ENCODE measurements at regions not wholly inside any gene's neighbourhood (a gene's known extent, or its start where the extent isn't known, plus 50 kb on each side); places are given as distances from the start of the nearest gene placed in this dataset.

- no peak for TF ChIP-seq CTCF (IDR thresholded peaks at IDR 0.05)
- intact Hi-C loops (cut with micrococcal nuclease) = no loop called here
- H3K4me3 ChIP-seq (ENCODE audit: low read length) = no peak overlapping the region
- Mint-ChIP-seq H3K36me3 (no peaks in the 10 kb centered on the region), H3K4me3 (no peak overlapping the region), H3K27ac (no peak overlapping the region), H3K4me1 (no peaks in the 10 kb centered on the region), H3K9me3 (no peaks in the 10 kb centered on the region), H3K27me3 (ENCODE audit: low read depth in 2 of 2) (peaks cover 23 to 63% of the 10 kb centered on the region in 2 donors)
- no peak for ATAC-seq
- no peaks in the 10 kb centered on the region for H3K9me3 ChIP-seq (ENCODE audit: control insufficient read depth, insufficient read depth, low read length)
- peaks cover 5% of the 10 kb centered on the region for H3K27me3 ChIP-seq (ENCODE audit: control insufficient read depth, insufficient read depth, low read length)
- WGBS (ENCODE audit: insufficient coverage) = 58% methylated on average over 1 of the region's 1 CpG
- no peak for DNase-seq
- no peaks in the 10 kb centered on the region for H3K36me3 ChIP-seq (ENCODE audit: control insufficient read depth, insufficient read depth, low read length)
- H3K4me1 ChIP-seq (ENCODE audit: control insufficient read depth, insufficient read depth, low read length) = no peaks in the 10 kb centered on the region
- no peak overlapping the region for H3K27ac ChIP-seq (ENCODE audit: low read length)
These were observed 374.7 kb downstream of the TRIB2 start for GRCh38 chr2:13091455-13091854.

- H3K9me3 Mint-ChIP-seq = no peaks in the 10 kb centered on the region
- no peak overlapping the region for H3K27ac ChIP-seq (ENCODE audit: low read length)
- H3K36me3 Mint-ChIP-seq = no peaks in the 10 kb centered on the region
- no peak overlapping the region for H3K4me3 Mint-ChIP-seq
- ATAC-seq (no peak), DNase-seq (no peak)
- no peak for TF ChIP-seq CTCF (IDR thresholded peaks at IDR 0.05)
- no peaks in the 10 kb centered on the region for H3K4me1 Mint-ChIP-seq
- peaks cover 24 to 58% of the 10 kb centered on the region in 2 donors for H3K27me3 Mint-ChIP-seq (ENCODE audit: low read depth in 2 of 2)
- H3K27ac Mint-ChIP-seq = no peak overlapping the region
- no CpG with 5 or more reads among the region's 2 CpGs for WGBS (ENCODE audit: insufficient coverage)
- H3K9me3 ChIP-seq (ENCODE audit: control insufficient read depth, insufficient read depth, low read length) = no peaks in the 10 kb centered on the region
- intact Hi-C loops (cut with micrococcal nuclease) = no loop called here
- H3K4me1 ChIP-seq (ENCODE audit: control insufficient read depth, insufficient read depth, low read length) = no peaks in the 10 kb centered on the region
- no peaks in the 10 kb centered on the region for H3K36me3 ChIP-seq (ENCODE audit: control insufficient read depth, insufficient read depth, low read length)
- H3K27me3 ChIP-seq (ENCODE audit: control insufficient read depth, insufficient read depth, low read length) = peaks cover 5% of the 10 kb centered on the region
- H3K4me3 ChIP-seq (ENCODE audit: low read length) = no peak overlapping the region
These were observed 375.2 kb downstream of the TRIB2 start for GRCh38 chr2:13091861-13092378.

- no CpG with 5 or more reads among the region's 1 CpG for WGBS (ENCODE audit: insufficient coverage)
- Mint-ChIP-seq H3K4me3 (no peak overlapping the region), H3K9me3 (no peaks in the 10 kb centered on the region), H3K4me1 (no peaks in the 10 kb centered on the region), H3K27me3 (ENCODE audit: low read depth in 2 of 2) (peaks cover 14 to 53% of the 10 kb centered on the region in 2 donors), H3K36me3 (no peaks in the 10 kb centered on the region), H3K27ac (no peak overlapping the region)
- Histone ChIP-seq H3K27ac (ENCODE audit: low read length) (no peak overlapping the region), H3K27me3 (ENCODE audit: control insufficient read depth, insufficient read depth, low read length) (peaks cover 5% of the 10 kb centered on the region), H3K9me3 (ENCODE audit: control insufficient read depth, insufficient read depth, low read length) (no peaks in the 10 kb centered on the region), H3K36me3 (ENCODE audit: control insufficient read depth, insufficient read depth, low read length) (no peaks in the 10 kb centered on the region), H3K4me1 (ENCODE audit: control insufficient read depth, insufficient read depth, low read length) (no peaks in the 10 kb centered on the region), H3K4me3 (ENCODE audit: low read length) (no peak overlapping the region)
- ATAC-seq (no peak), DNase-seq (no peak)
- intact Hi-C loops (cut with micrococcal nuclease) = no loop called here
- TF ChIP-seq CTCF (IDR thresholded peaks at IDR 0.05) = no peak
These were observed 376.8 kb downstream of the TRIB2 start for GRCh38 chr2:13093416-13093991.

Data from natural killer cell (primary cell).